Activated CD8-positive, alpha-beta memory T cell treated with anti-CD3 and anti-CD28 coated beads for 24 hours (primary cell): ENCODE measurements at regions not wholly inside any gene's neighbourhood (a gene's known extent, or its start where the extent isn't known, plus 50 kb on each side); places are given as distances from the start of the nearest gene placed in this dataset.
"Not testable (repeated sequence)": the region's sequence is repeated elsewhere in the genome, so short reads cannot be mapped to it uniquely, and the experiment has no call there.

Source experiments
- DNase-seq: peaks from one replicate; pipeline ENCODE4 v3.0.0-alpha.2; 2020

GRCh38 chr20:50435397-50436051, 74.7 kb upstream of the PTPN1 start:
- DNase-seq: no peak

DNA sequence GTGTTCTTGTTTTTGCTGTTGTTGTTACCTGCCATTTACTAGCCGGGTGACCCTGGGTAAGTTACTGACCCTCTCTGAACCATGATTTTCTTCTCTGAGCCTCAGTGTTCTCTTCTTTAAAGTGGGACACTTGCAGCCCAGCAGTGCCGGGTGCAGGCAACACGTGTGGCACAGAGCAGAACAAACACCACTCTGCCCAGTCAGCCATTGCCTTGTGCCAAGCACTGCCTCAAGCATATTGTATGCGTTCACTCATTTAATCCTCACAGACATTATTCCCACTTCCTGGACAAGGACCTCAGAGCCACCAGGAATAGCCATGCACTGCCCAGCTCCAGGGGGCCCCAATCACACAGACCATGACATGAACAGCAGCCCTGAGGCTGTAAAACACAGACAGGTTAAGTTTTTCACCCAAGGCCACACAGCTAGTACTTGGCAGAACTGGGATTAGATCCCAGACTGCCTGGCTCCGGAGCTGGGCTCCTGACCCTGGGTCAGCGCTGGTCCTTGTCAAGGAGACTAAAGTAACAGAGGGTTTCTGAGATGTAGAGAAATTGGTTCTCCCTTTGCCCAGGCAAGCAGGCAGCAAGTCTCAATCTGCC, 74.0 kb upstream of the PTPN1 start:
- no peak for DNase-seq

- DNase-seq: no peak
Measured at GRCh38 chr20:50436696-50437095, 73.5 kb upstream of the PTPN1 start.

DNA sequence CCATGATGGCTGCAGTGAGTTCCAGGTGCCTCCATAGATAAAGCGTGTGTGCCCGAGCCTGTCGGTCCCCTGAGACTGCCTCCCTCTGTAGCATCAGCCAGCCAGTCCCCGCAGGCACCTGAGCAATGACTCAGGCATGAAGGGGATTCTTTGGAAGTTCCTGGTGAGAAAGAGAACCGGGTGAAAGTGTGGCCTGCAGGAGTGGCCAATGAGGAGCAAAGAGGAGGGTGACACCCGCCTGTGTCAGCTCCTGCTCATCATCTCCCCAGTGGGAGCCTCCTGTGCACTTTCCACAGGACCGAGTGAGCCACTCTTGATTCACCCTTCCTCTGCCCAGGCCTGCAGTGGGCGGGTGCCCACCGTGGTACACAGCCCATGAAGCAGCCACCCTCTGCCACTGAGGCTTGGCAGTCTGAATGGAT, 71.2 kb upstream of the PTPN1 start:
- no peak for DNase-seq

- DNase-seq: no peak
Measured at GRCh38 chr20:50439539-50440453, 70.4 kb upstream of the PTPN1 start.

GRCh38 chr20:50442512-50442911, 67.7 kb upstream of the PTPN1 start:
- no peak for DNase-seq

- no peak for DNase-seq
Measured at GRCh38 chr20:50445354-50446151, 64.6 kb upstream of the PTPN1 start.

- DNase-seq: no peak
Measured at GRCh38 chr20:50446351-50447101, 63.7 kb upstream of the PTPN1 start.

- no peak for DNase-seq
Measured at GRCh38 chr20:50447102-50447804, 62.9 kb upstream of the PTPN1 start.

- no peak for DNase-seq
Measured at GRCh38 chr20:50447817-50448216, 62.4 kb upstream of the PTPN1 start.

DNA sequence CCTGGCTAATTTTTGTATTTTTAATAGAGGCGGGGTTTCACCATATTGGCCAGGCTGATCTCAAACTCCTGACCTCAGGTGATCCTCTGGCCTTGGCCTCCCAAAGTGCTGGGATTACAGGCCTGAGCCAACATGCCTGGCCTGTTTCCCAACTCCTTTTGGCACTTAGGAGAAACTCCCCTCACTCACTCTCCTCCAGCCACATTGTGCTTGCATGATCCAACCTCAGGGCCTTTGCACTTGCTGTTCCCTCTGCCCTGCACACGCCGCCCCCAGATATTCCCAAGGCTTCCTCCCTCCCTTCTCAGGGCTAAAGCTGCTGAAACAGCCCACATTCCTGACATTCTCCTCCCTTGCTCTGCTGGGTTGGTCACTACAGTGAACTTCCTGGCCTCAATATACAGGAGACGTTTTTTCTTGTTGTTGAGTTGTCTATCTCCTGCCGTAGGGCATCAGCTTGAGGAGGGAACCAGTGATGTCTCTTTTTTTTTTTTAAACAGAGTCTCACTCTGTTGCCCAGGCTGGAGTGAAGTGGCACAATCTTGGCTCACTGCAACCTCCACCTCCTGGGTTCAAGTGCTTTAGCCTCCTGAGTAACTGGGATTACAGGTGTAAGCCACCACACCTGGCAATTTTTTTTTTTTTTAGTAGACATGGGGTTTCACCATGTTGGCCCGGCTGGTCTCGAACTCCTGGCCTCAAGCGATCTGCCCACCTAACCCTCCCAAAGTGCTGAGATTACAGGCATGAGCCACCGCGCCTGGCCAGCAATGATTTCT, 61.4 kb upstream of the PTPN1 start:
- not testable (repeated sequence) for DNase-seq

- DNase-seq: no peak
Measured at GRCh38 chr20:50449738-50450492, 60.3 kb upstream of the PTPN1 start.

DNA sequence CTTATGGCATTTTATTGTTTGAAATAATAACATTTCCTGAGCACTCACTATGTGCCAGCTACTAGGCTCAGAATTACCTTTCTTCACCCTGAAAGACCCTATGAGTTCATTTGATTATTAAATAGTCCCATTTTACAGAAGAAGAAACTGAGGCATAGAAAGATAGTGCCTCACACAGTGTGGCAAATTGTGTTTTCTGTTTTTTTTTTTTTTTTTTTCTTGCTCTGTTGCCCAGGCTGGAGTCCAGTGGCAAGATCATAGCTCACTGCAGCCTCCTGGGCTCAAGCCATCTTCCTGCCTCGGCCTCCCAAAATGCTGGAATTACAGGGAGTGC, 59.7 kb upstream of the PTPN1 start:
- DNase-seq: no peak

- DNase-seq: peak; percentile 63
Measured at GRCh38 chr20:50450881-50451752, 59.1 kb upstream of the PTPN1 start.

- not testable (repeated sequence) for DNase-seq
Measured at GRCh38 chr20:50451792-50452425, 58.3 kb upstream of the PTPN1 start.

GRCh38 chr20:50453533-50454244, 56.5 kb upstream of the PTPN1 start:
- DNase-seq: no peak

DNA sequence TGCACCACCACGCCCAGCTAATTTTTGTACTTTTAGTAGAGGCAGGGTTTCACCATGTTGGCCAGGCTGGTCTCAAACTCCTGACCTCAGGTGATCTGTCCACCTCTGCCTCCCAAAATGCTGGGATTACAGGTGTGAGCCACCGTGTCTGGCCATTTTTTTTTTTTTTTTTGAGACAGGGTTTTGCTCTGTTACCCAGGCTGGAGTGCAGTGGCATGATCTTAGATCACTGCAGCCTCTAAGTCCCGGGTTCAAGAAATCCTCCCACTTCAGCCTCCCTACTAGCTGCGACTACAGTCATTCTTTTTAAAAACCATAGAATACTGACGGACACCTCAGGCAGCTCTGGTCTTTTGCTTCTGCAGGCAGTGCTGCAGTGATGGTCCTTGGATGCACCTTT, 54.9 kb upstream of the PTPN1 start:
- not testable (repeated sequence) for DNase-seq
